C4-2B (cell line): ENCODE measurements at regions not wholly inside any gene's neighbourhood (a gene's known extent, or its start where the extent isn't known, plus 50 kb on each side); places are given as distances from the start of the nearest gene placed in this dataset.

ENCODE experiments used
- CTCF ChIP-seq: fragments of 450-650 bp; conservative IDR thresholded peaks from 2 replicates; pipeline ENCODE4 v1.5.1; 2017; ENCODE audit warnings: mild to moderate bottlenecking
- ZFX ChIP-seq: fragments of 450-650 bp; IDR thresholded peaks from 2 replicates; pipeline ENCODE4 v1.6.1; 2017

- TF ChIP-seq CTCF: no peak
- TF ChIP-seq ZFX: no peak
Measured at GRCh38 chr11:71326328-71326940, 74.1 kb upstream of the SHANK2 start.
